Fibroblast of lung (primary cell): ENCODE measurements at regions not wholly inside any gene's neighbourhood (a gene's known extent, or its start where the extent isn't known, plus 50 kb on each side); places are given as distances from the start of the nearest gene placed in this dataset.

Experiments used
- DNase-seq, 2 donors: peaks; one replicate each; pipeline versions ENCODE4 v3.0.0 to v3.0.0-alpha.2; 2010; ENCODE audit warnings: low read depth in 2 of 2
- H2AFZ ChIP-seq: 2 replicates; pipeline ENCODE4 v1.5.1; 2012; ENCODE audit warnings: low read length, control low read depth, inconsistent platforms
- H3K27ac ChIP-seq: 2 replicates; pipeline ENCODE4 v1.5.1; 2011; ENCODE audit warnings: low read length, control low read depth; ENCODE audit not compliant: insufficient read depth
- H3K27me3 ChIP-seq: 2 replicates; pipeline ENCODE4 v1.5.1; 2011; ENCODE audit warnings: mild to moderate bottlenecking, low read length; ENCODE audit not compliant: control insufficient read depth, insufficient read depth
- H3K36me3 ChIP-seq: 2 replicates; pipeline ENCODE4 v1.5.1; 2011; ENCODE audit warnings: low read length; ENCODE audit not compliant: control insufficient read depth, insufficient read depth
- H3K4me1 ChIP-seq: 2 replicates; pipeline ENCODE4 v1.5.1; 2011; ENCODE audit warnings: low read length; ENCODE audit not compliant: control insufficient read depth, insufficient read depth; ENCODE audit errors: extremely low read depth
- H3K4me2 ChIP-seq: 2 replicates; pipeline ENCODE4 v1.5.1; 2011; ENCODE audit warnings: low read length, control low read depth; ENCODE audit not compliant: insufficient read depth; ENCODE audit errors: extremely low read depth
- H3K4me3 ChIP-seq, 4 experiments: fragments of 200-600 bp in 1 of 4; sonication (generic) in 1 of 4; replicated peaks in 1 of 4; 2 replicates each; pipeline ENCODE4 v1.5.1; 2011 to 2016; ENCODE audit warnings: low read length in 4 of 4, low read depth in 3 of 4, mild to moderate bottlenecking in 3 of 4, control low read depth in 2 of 4, inconsistent platforms in 1 of 4, mixed read lengths in 1 of 4; ENCODE audit not compliant: insufficient read depth in 1 of 4; ENCODE audit errors: control extremely low read depth in 1 of 4
- H3K79me2 ChIP-seq: 2 replicates; pipeline ENCODE4 v1.5.1; 2012; ENCODE audit warnings: mild to moderate bottlenecking, low read length, inconsistent platforms; ENCODE audit not compliant: control insufficient read depth, insufficient read depth
- H3K9ac ChIP-seq: 2 replicates; pipeline ENCODE4 v1.5.1; 2011; ENCODE audit warnings: mild to moderate bottlenecking, low read length, control low read depth; ENCODE audit not compliant: insufficient read depth
- H3K9me3 ChIP-seq: 2 replicates; pipeline ENCODE4 v1.5.1; 2012; ENCODE audit warnings: low read depth, low read length; ENCODE audit not compliant: control insufficient read depth, insufficient read depth
- H4K20me1 ChIP-seq: 2 replicates; pipeline ENCODE4 v1.5.1; 2011; ENCODE audit warnings: low read length; ENCODE audit not compliant: control insufficient read depth, insufficient read depth; ENCODE audit errors: extremely low read depth
- CTCF ChIP-seq, 2 donors: IDR thresholded peaks in 1 of 2; conservative IDR thresholded peaks in 1 of 2; 1 replicate in 1 of 2; 2 replicates in 1 of 2; pipeline ENCODE4 v1.5.1; 2011 to 2012; ENCODE audit warnings: low read length in 2 of 2, control low read depth in 1 of 2, inconsistent platforms in 1 of 2, low read depth in 1 of 2, mild to moderate bottlenecking in 1 of 2
- EZH2 ChIP-seq: IDR thresholded peaks from 2 replicates; pipeline ENCODE4 v1.5.1; 2012; ENCODE audit warnings: low read length, control low read depth, mild to moderate bottlenecking; ENCODE audit errors: missing control alignments

DNA sequence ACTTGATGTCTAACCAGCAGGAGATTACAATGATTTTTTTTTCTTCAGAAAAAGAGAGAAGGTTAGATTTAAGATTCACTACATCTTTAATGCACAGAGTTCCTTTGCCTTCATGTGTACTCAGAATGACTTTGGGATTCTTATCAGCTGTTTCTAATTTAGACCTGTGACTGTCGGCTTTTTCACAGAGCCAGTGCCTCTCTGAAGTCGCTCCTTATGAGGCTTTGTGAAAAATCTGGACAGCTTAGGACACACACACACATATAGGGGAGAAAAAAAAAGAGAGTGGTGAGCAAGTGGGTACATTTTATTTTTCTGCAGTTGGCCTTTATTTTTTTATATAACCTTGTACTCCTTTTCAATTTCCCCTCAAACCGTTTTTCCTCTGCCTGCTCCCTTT, 893.1 kb upstream of the CELF4 start:
- Histone ChIP-seq H3K27ac (no peak overlapping the region), H4K20me1 (no peaks in the 10 kb centered on the region), H3K36me3 (no peaks in the 10 kb centered on the region), H3K9me3 (no peaks in the 10 kb centered on the region), H3K4me3 (no peak overlapping the region), H3K4me2 (no peak overlapping the region), H2AFZ (no peak overlapping the region), H3K79me2 (no peaks in the 10 kb centered on the region), H3K9ac (no peak overlapping the region), H3K27me3 (no peaks in the 10 kb centered on the region), H3K4me1 (no peaks in the 10 kb centered on the region)
- DNase-seq, result no peak
- TF ChIP-seq EZH2 (no peak), CTCF (conservative IDR thresholded peaks at IDR 0.05 in 1 of 2, IDR thresholded peaks at IDR 0.05 in 1 of 2; ENCODE audit: low read depth in 1 of 2, low read length in 2 of 2) (no peak)

GRCh38 chr18:38456253-38456652, 890.7 kb upstream of the CELF4 start:
- Histone ChIP-seq H3K4me1 (no peaks in the 10 kb centered on the region), H3K4me3 (no peak overlapping the region), H3K9me3 (no peaks in the 10 kb centered on the region), H3K27ac (no peak overlapping the region), H3K4me2 (no peak overlapping the region), H3K27me3 (no peaks in the 10 kb centered on the region), H2AFZ (no peak overlapping the region), H4K20me1 (no peaks in the 10 kb centered on the region), H3K79me2 (no peaks in the 10 kb centered on the region), H3K36me3 (no peaks in the 10 kb centered on the region), H3K9ac (no peak overlapping the region)
- TF ChIP-seq EZH2 (no peak), CTCF (conservative IDR thresholded peaks at IDR 0.05 in 1 of 2, IDR thresholded peaks at IDR 0.05 in 1 of 2; ENCODE audit: low read depth in 1 of 2, low read length in 2 of 2) (no peak)
- DNase-seq, result no peak

DNA sequence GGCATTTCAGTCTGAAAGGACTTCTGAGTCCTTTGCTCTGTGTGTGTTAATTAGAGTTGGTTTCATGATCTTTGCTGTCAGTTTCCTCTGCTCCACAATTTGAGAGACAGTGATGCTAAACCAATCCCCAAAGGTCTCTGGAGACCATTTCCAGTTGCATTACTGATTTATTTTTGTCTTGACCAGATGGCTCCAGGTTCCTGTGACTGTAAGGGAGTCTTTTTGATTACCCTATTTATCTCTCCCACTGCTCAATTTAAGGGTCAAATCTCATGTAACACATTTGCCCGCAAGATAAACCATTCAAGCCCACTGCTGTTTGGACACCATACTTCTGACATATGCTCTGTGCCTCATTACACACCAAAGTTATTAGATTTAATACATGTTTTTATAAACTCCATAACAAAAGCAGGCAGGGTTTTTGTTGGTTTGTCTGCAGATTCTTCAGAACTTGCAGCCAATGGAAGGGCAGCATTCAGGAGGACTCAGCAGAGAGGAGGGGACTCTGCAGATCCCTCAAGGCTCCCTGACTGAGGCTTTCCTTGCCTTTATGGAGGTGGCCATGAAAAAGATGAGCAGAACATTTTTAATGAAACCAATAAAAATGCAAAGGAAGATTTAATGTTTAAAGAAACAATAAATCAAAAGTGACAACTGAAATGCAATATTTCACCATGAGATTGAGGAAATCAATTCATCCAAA, 889.3 kb upstream of the CELF4 start:
- no peaks in the 10 kb centered on the region for H3K36me3 ChIP-seq
- no peaks in the 10 kb centered on the region for H3K9me3 ChIP-seq
- H3K27me3 ChIP-seq, result no peaks in the 10 kb centered on the region
- no peak overlapping the region for H3K27ac ChIP-seq
- no peaks in the 10 kb centered on the region for H3K4me1 ChIP-seq
- H3K79me2 ChIP-seq, result no peaks in the 10 kb centered on the region
- DNase-seq, result no peak
- H3K9ac ChIP-seq, result no peak overlapping the region
- no peaks in the 10 kb centered on the region for H4K20me1 ChIP-seq
- no peak overlapping the region for H3K4me3 ChIP-seq
- TF ChIP-seq CTCF (conservative IDR thresholded peaks at IDR 0.05 in 1 of 2, IDR thresholded peaks at IDR 0.05 in 1 of 2; ENCODE audit: low read depth in 1 of 2, low read length in 2 of 2) (no peak), EZH2 (no peak)
- H2AFZ ChIP-seq, result no peak overlapping the region
- no peak overlapping the region for H3K4me2 ChIP-seq
